Astrocyte (in vitro differentiated cells and primary cell): ENCODE measurements at regions not wholly inside any gene's neighbourhood (a gene's known extent, or its start where the extent isn't known, plus 50 kb on each side); places are given as distances from the start of the nearest gene placed in this dataset.

Source experiments
- DNase-seq: peaks from one replicate; pipeline ENCODE4 v3.0.0-alpha.2; 2010; ENCODE audit warnings: low read depth
- FAIRE-seq: peaks from 2 replicates; lab custom pipeline; 2011; peaks lifted over from hg19 to GRCh38; lab: Jason Lieb, UNC
- H2AFZ ChIP-seq: 2 replicates; pipeline ENCODE4 v1.6.0; 2012; ENCODE audit warnings: low read depth, low read length, inconsistent platforms
- H3K27ac ChIP-seq: 2 replicates; pipeline ENCODE4 v1.5.1; 2011; ENCODE audit warnings: low read depth, low read length, inconsistent platforms
- H3K27me3 ChIP-seq: 2 replicates; pipeline ENCODE4 v1.6.0; 2011; ENCODE audit warnings: low read length, inconsistent platforms; ENCODE audit not compliant: insufficient read depth
- H3K36me3 ChIP-seq: 2 replicates; pipeline ENCODE4 v1.5.1; 2011; ENCODE audit warnings: low read length, inconsistent platforms; ENCODE audit not compliant: insufficient read depth
- H3K4me1 ChIP-seq: 2 replicates; pipeline ENCODE4 v1.5.1; 2011; ENCODE audit warnings: low read length, inconsistent platforms; ENCODE audit not compliant: insufficient read depth
- H3K4me2 ChIP-seq: 2 replicates; pipeline ENCODE4 v1.6.0; 2012; ENCODE audit warnings: low read length, inconsistent platforms
- H3K4me3 ChIP-seq: 2 replicates; pipeline ENCODE4 v1.5.1; 2011; ENCODE audit warnings: low read depth, mild to moderate bottlenecking, low read length, inconsistent platforms; ENCODE audit not compliant: insufficient read depth
- H3K79me2 ChIP-seq: 2 replicates; pipeline ENCODE4 v1.6.0; 2012; ENCODE audit warnings: mild to moderate bottlenecking, low read length, inconsistent platforms; ENCODE audit not compliant: insufficient read depth
- H3K9ac ChIP-seq: 2 replicates; pipeline ENCODE4 v1.6.0; 2012; ENCODE audit warnings: mild to moderate bottlenecking, low read length, inconsistent platforms
- H3K9me3 ChIP-seq: 2 replicates; pipeline ENCODE4 v1.5.1; 2012; ENCODE audit warnings: low read depth, mild to moderate bottlenecking, low read length, inconsistent platforms; ENCODE audit not compliant: insufficient read depth
- H4K20me1 ChIP-seq: 2 replicates; pipeline ENCODE4 v1.6.0; 2012; ENCODE audit warnings: low read length, inconsistent platforms; ENCODE audit not compliant: insufficient read depth
- H3K27ac Mint-ChIP-seq: one replicate; pipeline ENCODE4 v1.8.0; 2021; ENCODE audit warnings: mild to moderate bottlenecking, mixed read lengths; ENCODE audit not compliant: unreplicated experiment
- H3K27me3 Mint-ChIP-seq: one replicate; pipeline ENCODE4 v1.8.0; 2021; ENCODE audit warnings: low read depth, mixed read lengths; ENCODE audit not compliant: unreplicated experiment
- H3K36me3 Mint-ChIP-seq: one replicate; pipeline ENCODE4 v1.8.0; 2021; ENCODE audit warnings: low read depth, mixed read lengths; ENCODE audit not compliant: unreplicated experiment
- H3K4me1 Mint-ChIP-seq: one replicate; pipeline ENCODE4 v1.8.0; 2021; ENCODE audit warnings: low read depth, mixed read lengths; ENCODE audit not compliant: unreplicated experiment
- H3K4me3 Mint-ChIP-seq: one replicate; pipeline ENCODE4 v1.8.0; 2021; ENCODE audit warnings: mild to moderate bottlenecking, moderate library complexity, mixed read lengths; ENCODE audit not compliant: unreplicated experiment
- H3K9me3 Mint-ChIP-seq: one replicate; pipeline ENCODE4 v1.8.0; 2021; ENCODE audit warnings: mild to moderate bottlenecking, mixed read lengths; ENCODE audit not compliant: unreplicated experiment
- EZH2 ChIP-seq: IDR thresholded peaks from 2 replicates; pipeline ENCODE4 v1.6.1; 2012; ENCODE audit warnings: mild to moderate bottlenecking, low read length, inconsistent platforms; ENCODE audit not compliant: insufficient read depth
- TF ChIP-seq, protein P1 (sequence below): IDR thresholded peaks from 2 replicates; pipeline ENCODE4 v1.5.1; 2011; ENCODE audit warnings: low read depth, mild to moderate bottlenecking, inconsistent platforms, low read length, moderate library complexity; ENCODE audit not compliant: insufficient read depth

DNA sequence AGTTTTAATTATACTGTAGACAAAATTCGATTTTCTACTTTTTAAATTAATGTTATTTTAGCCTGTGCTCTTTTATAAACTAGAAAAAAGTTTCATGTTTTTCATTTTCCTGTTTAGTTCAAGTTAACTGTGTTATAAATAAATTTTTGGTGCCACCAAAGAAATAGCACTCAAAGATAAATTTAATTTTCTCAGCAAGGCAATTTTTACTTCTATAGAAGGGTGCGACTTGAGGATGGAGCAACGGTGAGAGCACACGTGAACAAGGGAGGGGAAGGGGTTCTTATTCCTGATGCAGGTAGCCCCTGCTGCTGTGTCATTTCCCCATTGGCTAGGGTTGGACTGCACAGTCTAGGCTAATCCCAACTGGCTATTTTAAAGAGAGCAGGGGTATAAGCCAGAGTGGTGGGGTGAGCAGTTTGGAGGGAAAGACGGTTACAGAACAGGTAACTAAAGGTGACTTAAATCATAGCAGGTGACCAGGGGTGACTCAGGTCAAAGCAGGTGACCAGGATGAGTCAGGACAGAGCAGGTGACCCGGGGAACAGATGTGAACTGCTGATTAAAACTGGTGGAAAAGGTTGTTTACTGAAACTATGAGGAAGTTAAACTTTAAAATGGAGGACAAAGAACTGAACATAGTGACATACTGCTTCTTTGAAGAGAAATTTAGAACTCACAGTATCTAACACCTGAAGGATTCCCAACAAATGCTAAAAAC, 104.6 kb upstream of the GPBP1 start:
- no peak overlapping the region for H3K4me2 ChIP-seq
- no peaks in the 10 kb centered on the region for H3K4me1 ChIP-seq
- H3K27me3 ChIP-seq: no peaks in the 10 kb centered on the region
- no peak overlapping the region for H2AFZ ChIP-seq
- peaks cover 17% of the 10 kb centered on the region for H3K4me1 Mint-ChIP-seq
- H3K9me3 ChIP-seq: no peaks in the 10 kb centered on the region
- H3K4me3 Mint-ChIP-seq: no peak overlapping the region
- no peak overlapping the region for H3K27ac Mint-ChIP-seq
- no peaks in the 10 kb centered on the region for H3K27me3 Mint-ChIP-seq
- no peak overlapping the region for H3K27ac ChIP-seq
- H3K9me3 Mint-ChIP-seq: peaks cover 12% of the 10 kb centered on the region
- no peaks in the 10 kb centered on the region for H3K79me2 ChIP-seq
- no peaks in the 10 kb centered on the region for H3K36me3 Mint-ChIP-seq
- H4K20me1 ChIP-seq: no peaks in the 10 kb centered on the region
- H3K36me3 ChIP-seq: no peaks in the 10 kb centered on the region
- FAIRE-seq (no peak), DNase-seq (no peak)
- TF ChIP-seq, protein P1, sequence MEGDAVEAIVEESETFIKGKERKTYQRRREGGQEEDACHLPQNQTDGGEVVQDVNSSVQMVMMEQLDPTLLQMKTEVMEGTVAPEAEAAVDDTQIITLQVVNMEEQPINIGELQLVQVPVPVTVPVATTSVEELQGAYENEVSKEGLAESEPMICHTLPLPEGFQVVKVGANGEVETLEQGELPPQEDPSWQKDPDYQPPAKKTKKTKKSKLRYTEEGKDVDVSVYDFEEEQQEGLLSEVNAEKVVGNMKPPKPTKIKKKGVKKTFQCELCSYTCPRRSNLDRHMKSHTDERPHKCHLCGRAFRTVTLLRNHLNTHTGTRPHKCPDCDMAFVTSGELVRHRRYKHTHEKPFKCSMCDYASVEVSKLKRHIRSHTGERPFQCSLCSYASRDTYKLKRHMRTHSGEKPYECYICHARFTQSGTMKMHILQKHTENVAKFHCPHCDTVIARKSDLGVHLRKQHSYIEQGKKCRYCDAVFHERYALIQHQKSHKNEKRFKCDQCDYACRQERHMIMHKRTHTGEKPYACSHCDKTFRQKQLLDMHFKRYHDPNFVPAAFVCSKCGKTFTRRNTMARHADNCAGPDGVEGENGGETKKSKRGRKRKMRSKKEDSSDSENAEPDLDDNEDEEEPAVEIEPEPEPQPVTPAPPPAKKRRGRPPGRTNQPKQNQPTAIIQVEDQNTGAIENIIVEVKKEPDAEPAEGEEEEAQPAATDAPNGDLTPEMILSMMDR: no peak
- no peak for TF ChIP-seq EZH2
- H3K4me3 ChIP-seq: no peak overlapping the region
- no peak overlapping the region for H3K9ac ChIP-seq

DNA sequence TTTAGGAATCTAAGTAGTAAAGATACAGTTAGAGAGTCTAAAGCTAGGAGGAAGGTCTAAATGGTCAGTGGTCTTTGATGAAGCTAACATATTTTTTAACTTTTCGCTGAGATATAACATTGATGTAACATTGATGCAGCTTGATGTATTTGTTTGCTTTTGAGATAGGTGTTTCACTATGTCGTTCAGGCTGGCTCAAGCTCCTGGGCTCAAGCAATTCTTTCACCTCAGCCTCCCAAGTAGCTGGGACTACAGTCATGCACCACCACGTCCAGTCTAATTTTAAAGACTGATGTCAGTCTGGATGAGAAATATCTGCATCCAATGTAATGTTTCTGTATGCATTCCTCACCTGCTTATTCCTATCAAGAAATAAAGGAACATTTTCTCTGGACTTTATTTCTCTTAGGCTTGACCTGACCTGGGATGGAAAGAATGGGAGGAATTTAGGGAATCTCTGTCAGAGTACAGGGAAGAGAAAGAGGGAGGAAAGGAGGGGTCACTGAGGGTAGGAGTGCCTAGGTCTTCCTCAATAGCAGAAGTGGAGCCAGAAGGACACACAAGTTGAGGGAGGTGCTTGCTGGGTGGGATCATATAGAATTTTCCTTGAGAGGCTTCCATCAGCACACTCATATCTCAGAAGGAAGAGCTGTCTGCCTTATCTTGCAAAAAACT, 101.5 kb upstream of the GPBP1 start:
- H3K9me3 ChIP-seq: no peaks in the 10 kb centered on the region
- Mint-ChIP-seq H3K4me1 (peaks cover 15% of the 10 kb centered on the region), H3K9me3 (peaks cover 15% of the 10 kb centered on the region), H3K27ac (no peak overlapping the region), H3K4me3 (no peak overlapping the region), H3K27me3 (no peaks in the 10 kb centered on the region), H3K36me3 (no peaks in the 10 kb centered on the region)
- TF ChIP-seq, protein P1: no peak
- TF ChIP-seq EZH2: no peak
- H3K79me2 ChIP-seq: no peaks in the 10 kb centered on the region
- no peak overlapping the region for H3K4me3 ChIP-seq
- no peak overlapping the region for H2AFZ ChIP-seq
- no peaks in the 10 kb centered on the region for H3K36me3 ChIP-seq
- DNase-seq (no peak), FAIRE-seq (no peak)
- H3K27ac ChIP-seq: no peak overlapping the region
- no peaks in the 10 kb centered on the region for H4K20me1 ChIP-seq
- no peak overlapping the region for H3K9ac ChIP-seq
- H3K27me3 ChIP-seq: no peaks in the 10 kb centered on the region
- no peaks in the 10 kb centered on the region for H3K4me1 ChIP-seq
- H3K4me2 ChIP-seq: no peak overlapping the region

DNA sequence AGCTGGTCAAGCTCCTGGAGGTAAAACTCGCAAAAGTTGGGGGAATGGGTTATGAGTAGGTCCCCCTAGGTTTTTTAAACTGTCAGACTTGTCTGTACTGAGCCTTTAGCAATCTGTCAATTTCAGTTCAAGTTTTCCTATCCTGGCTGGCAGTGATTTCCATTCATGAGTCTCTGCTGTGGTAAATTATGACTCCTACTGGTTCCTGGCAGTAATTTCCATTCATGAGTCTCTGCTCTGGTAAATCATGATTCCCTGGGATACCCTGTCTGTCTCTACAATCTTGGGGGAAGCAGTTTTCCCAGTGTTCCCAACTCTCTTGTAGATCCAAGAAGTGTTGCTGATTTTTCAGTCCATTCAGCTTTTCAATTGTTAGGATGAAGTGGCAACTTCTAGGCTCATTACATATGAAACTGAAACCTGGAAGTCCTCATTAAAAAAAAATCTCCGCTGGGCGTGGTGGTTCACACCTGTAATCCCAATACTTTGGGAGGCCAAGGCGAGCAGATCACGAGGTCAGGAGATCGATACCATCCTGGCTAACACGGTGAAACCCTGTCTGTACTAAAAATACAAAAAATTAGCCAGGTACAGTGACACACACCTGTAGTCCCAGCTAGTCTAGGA, 91.3 kb upstream of the GPBP1 start:
- H3K36me3 ChIP-seq: no peaks in the 10 kb centered on the region
- DNase-seq (no peak), FAIRE-seq (no peak)
- Mint-ChIP-seq H3K4me3 (no peak overlapping the region), H3K4me1 (no peaks in the 10 kb centered on the region), H3K9me3 (no peaks in the 10 kb centered on the region), H3K27me3 (peaks cover 5% of the 10 kb centered on the region), H3K27ac (no peak overlapping the region), H3K36me3 (no peaks in the 10 kb centered on the region)
- H3K4me2 ChIP-seq: no peak overlapping the region
- H2AFZ ChIP-seq: no peak overlapping the region
- no peaks in the 10 kb centered on the region for H3K79me2 ChIP-seq
- TF ChIP-seq EZH2: no peak
- TF ChIP-seq, protein P1: no peak
- H3K4me3 ChIP-seq: no peak overlapping the region
- H4K20me1 ChIP-seq: no peaks in the 10 kb centered on the region
- no peak overlapping the region for H3K9ac ChIP-seq
- no peaks in the 10 kb centered on the region for H3K4me1 ChIP-seq
- H3K27me3 ChIP-seq: no peaks in the 10 kb centered on the region
- no peaks in the 10 kb centered on the region for H3K9me3 ChIP-seq
- H3K27ac ChIP-seq: no peak overlapping the region
